ENCODE measurements at regions not wholly inside any gene's neighbourhood (a gene's known extent, or its start where the extent isn't known, plus 50 kb on each side); places are given as distances from the start of the nearest gene placed in this dataset.
"Not testable (repeated sequence)": the region's sequence is repeated elsewhere in the genome, so short reads cannot be mapped to it uniquely, and the experiment has no call there.

GRCh38 chr10:100660945-100661344 is 84.4 kb upstream of the PAX2 start:
- Histone ChIP-seq H3K9ac (ENCODE audit: low read depth in 2 of 2, low read length in 2 of 2) (no peak overlapping the region), H3K27me3 (peaks cover 45% of the 10 kb centered on the region), H3K27ac (no peak overlapping the region), H3K4me3 (no peak overlapping the region), H3K4me1 (no peaks in the 10 kb centered on the region), H3K9me3 (no peaks in the 10 kb centered on the region), H3K36me3 (no peaks in the 10 kb centered on the region)
- TF ChIP-seq CTCF (IDR thresholded peaks at IDR 0.05), result no peak
- intact Hi-C loops (cut with DNase I), result no loop called here
- no peak for DNase-seq

- Histone ChIP-seq H3K4me1 (no peaks in the 10 kb centered on the region), H3K9me3 (no peaks in the 10 kb centered on the region), H3K9ac (ENCODE audit: low read depth in 2 of 2, low read length in 2 of 2) (no peak overlapping the region), H3K36me3 (no peaks in the 10 kb centered on the region), H3K4me3 (no peak overlapping the region), H3K27ac (no peak overlapping the region), H3K27me3 (peaks cover 43% of the 10 kb centered on the region)
- intact Hi-C loops (cut with DNase I), result no loop called here
- DNase-seq, result no peak
- no peak for TF ChIP-seq CTCF (IDR thresholded peaks at IDR 0.05)
Measured at GRCh38 chr10:100661520-100661919, 83.9 kb upstream of the PAX2 start.

GRCh38 chr10:100662067-100662466 is 83.3 kb upstream of the PAX2 start:
- H3K27me3 ChIP-seq, result peaks cover 41% of the 10 kb centered on the region
- H3K36me3 ChIP-seq, result no peaks in the 10 kb centered on the region
- H3K9me3 ChIP-seq, result no peaks in the 10 kb centered on the region
- H3K27ac ChIP-seq, result no peak overlapping the region
- no peak overlapping the region for H3K4me3 ChIP-seq
- no peak overlapping the region for H3K9ac ChIP-seq (ENCODE audit: low read depth in 2 of 2, low read length in 2 of 2)
- no peaks in the 10 kb centered on the region for H3K4me1 ChIP-seq
- intact Hi-C loops (cut with DNase I), result no loop called here
- TF ChIP-seq CTCF (IDR thresholded peaks at IDR 0.05), result no peak
- no peak for DNase-seq

- no peak overlapping the region for H3K9ac ChIP-seq (ENCODE audit: low read depth in 2 of 2, low read length in 2 of 2)
- no peaks in the 10 kb centered on the region for H3K9me3 ChIP-seq
- DNase-seq, result no peak
- intact Hi-C loops (cut with DNase I), result no loop called here
- H3K4me3 ChIP-seq, result no peak overlapping the region
- no peak for TF ChIP-seq CTCF (IDR thresholded peaks at IDR 0.05)
- H3K4me1 ChIP-seq, result no peaks in the 10 kb centered on the region
- H3K27ac ChIP-seq, result no peak overlapping the region
- H3K27me3 ChIP-seq, result peaks cover 23% of the 10 kb centered on the region
- H3K36me3 ChIP-seq, result no peaks in the 10 kb centered on the region
Measured at GRCh38 chr10:100664316-100665149, 80.8 kb upstream of the PAX2 start.

- H3K4me1 ChIP-seq; intact Hi-C loops (cut with DNase I); H3K27ac ChIP-seq; H3K9ac ChIP-seq (ENCODE audit: low read depth in 2 of 2, low read length in 2 of 2); H3K4me3 ChIP-seq; H3K9me3 ChIP-seq; DNase-seq; H3K36me3 ChIP-seq: not testable (repeated sequence)
- H3K27me3 ChIP-seq, result peaks cover 34% of the 10 kb centered on the region
Measured at GRCh38 chr10:100666634-100667033, 78.7 kb upstream of the PAX2 start.

GRCh38 chr10:100669616-100670015 is 75.8 kb upstream of the PAX2 start:
- Histone ChIP-seq H3K27me3 (peaks cover 39% of the 10 kb centered on the region), H3K4me3 (no peak overlapping the region), H3K36me3 (no peaks in the 10 kb centered on the region), H3K27ac (no peak overlapping the region), H3K9me3 (no peaks in the 10 kb centered on the region), H3K4me1 (no peaks in the 10 kb centered on the region), H3K9ac (ENCODE audit: low read depth in 2 of 2, low read length in 2 of 2) (no peak overlapping the region)
- intact Hi-C loops (cut with DNase I), result loop anchor here (5.0 to 10.0 kb wide), 2 partner anchors 75 to 208 kb away; partner anchors contain the start of gene PAX2
- DNase-seq, result no peak
- TF ChIP-seq CTCF (IDR thresholded peaks at IDR 0.05), result no peak
